MM.1S (cell line): ENCODE measurements at regions not wholly inside any gene's neighbourhood (a gene's known extent, or its start where the extent isn't known, plus 50 kb on each side); places are given as distances from the start of the nearest gene placed in this dataset.

Experiments used
- DNase-seq: peaks from one replicate; pipeline ENCODE4 v3.0.0-alpha.2; 2015
- H2AFZ ChIP-seq: fragments of 300-600 bp; sonication (generic); 2 replicates; pipeline ENCODE4 v1.6.0; 2016; ENCODE audit warnings: antibody characterized with exemption, low read length
- H3F3A ChIP-seq: fragments of 300-600 bp; sonication (generic); 2 replicates; pipeline ENCODE4 v1.6.1; 2016; ENCODE audit warnings: mild to moderate bottlenecking, antibody characterized with exemption, low read length, moderate library complexity, mixed read lengths; ENCODE audit not compliant: insufficient read depth
- H3K27ac ChIP-seq: fragments of 300-600 bp; sonication (generic); 2 replicates; pipeline ENCODE4 v1.5.1; 2016; ENCODE audit warnings: mild to moderate bottlenecking, low read length
- H3K27me3 ChIP-seq: fragments of 300-600 bp; sonication (generic); replicated peaks from 2 replicates; pipeline ENCODE4 v1.6.0; 2016; ENCODE audit warnings: low read length; ENCODE audit not compliant: insufficient read depth
- H3K36me3 ChIP-seq: fragments of 300-600 bp; sonication (generic); replicated peaks from 2 replicates; pipeline ENCODE4 v1.6.1; 2016; ENCODE audit warnings: mild to moderate bottlenecking, low read length, mixed read lengths; ENCODE audit not compliant: insufficient read depth
- H3K4me1 ChIP-seq: fragments of 300-600 bp; sonication (generic); 2 replicates; pipeline ENCODE4 v1.6.1; 2016; ENCODE audit warnings: low read length, mixed read lengths
- H3K4me2 ChIP-seq: fragments of 300-600 bp; sonication (generic); 2 replicates; pipeline ENCODE4 v1.6.0; 2016; ENCODE audit warnings: low read depth, low read length
- H3K4me3 ChIP-seq: fragments of 300-600 bp; sonication (generic); 2 replicates; pipeline ENCODE4 v1.5.1; 2016; ENCODE audit warnings: low read length, mixed read lengths
- H3K79me2 ChIP-seq: fragments of 300-600 bp; sonication (generic); 2 replicates; pipeline ENCODE4 v1.6.1; 2016; ENCODE audit warnings: mixed run types, low read length, mixed read lengths
- H3K9ac ChIP-seq: fragments of 300-600 bp; sonication (generic); 2 replicates; pipeline ENCODE4 v1.6.1; 2016; ENCODE audit warnings: low read length, mixed read lengths
- H3K9me2 ChIP-seq: fragments of 300-600 bp; sonication (generic); replicated peaks from 2 replicates; pipeline ENCODE4 v1.6.1; 2016; ENCODE audit warnings: mild to moderate bottlenecking, low read length, mixed read lengths; ENCODE audit not compliant: insufficient read depth
- H3K9me3 ChIP-seq: fragments of 300-600 bp; sonication (generic); replicated peaks from 2 replicates; pipeline ENCODE4 v1.6.1; 2016; ENCODE audit warnings: mild to moderate bottlenecking, low read length, mixed read lengths; ENCODE audit not compliant: insufficient read depth
- H4K20me1 ChIP-seq: fragments of 300-600 bp; sonication (generic); 2 replicates; pipeline ENCODE4 v1.6.1; 2016; ENCODE audit warnings: mild to moderate bottlenecking, low read length, moderate library complexity, mixed read lengths; ENCODE audit not compliant: insufficient read depth
- CTCF ChIP-seq: fragments of 300-600 bp; sonication (generic); IDR thresholded peaks from 2 replicates; pipeline ENCODE4 v1.5.1; 2016; ENCODE audit warnings: antibody characterized with exemption, low read length, mixed read lengths
- EZH2 ChIP-seq: fragments of 300-600 bp; sonication (generic); optimal IDR thresholded peaks from 2 replicates; pipeline ENCODE3; 2017; ENCODE audit warnings: low read depth, mild to moderate bottlenecking, antibody characterized with exemption, low read length, mixed read lengths
- EZH2phosphoT487 ChIP-seq: fragments of 300-600 bp; sonication (generic); IDR thresholded peaks from 2 replicates; pipeline ENCODE4 v1.6.1; 2018; ENCODE audit warnings: antibody characterized with exemption, low read length

GRCh38 chr5:56359809-56360685, 126.9 kb upstream of the ANKRD55 start:
- Histone ChIP-seq H3K4me1 (0 out of 2 replicates have a peak, but pooled peaks cover 3% of the 10 kb centered on the region), H2AFZ (no peak overlapping the region), H4K20me1 (no peaks in the 10 kb centered on the region), H3K27me3 (no peaks in the 10 kb centered on the region), H3F3A (no peaks in the 10 kb centered on the region), H3K4me2 (no peak overlapping the region), H3K36me3 (no peaks in the 10 kb centered on the region), H3K9me2 (no peaks in the 10 kb centered on the region), H3K9ac (no peak overlapping the region), H3K27ac (no peak overlapping the region), H3K4me3 (no peak overlapping the region), H3K9me3 (no peaks in the 10 kb centered on the region), H3K79me2 (no peaks in the 10 kb centered on the region)
- TF ChIP-seq EZH2 (no peak), EZH2phosphoT487 (no peak), CTCF (no peak)
- no peak for DNase-seq

- H3K4me3 ChIP-seq, result no peak overlapping the region
- H2AFZ ChIP-seq, result no peak overlapping the region
- H4K20me1 ChIP-seq, result no peaks in the 10 kb centered on the region
- no peaks in the 10 kb centered on the region for H3K9me3 ChIP-seq
- no peaks in the 10 kb centered on the region for H3K79me2 ChIP-seq
- no peak for TF ChIP-seq EZH2phosphoT487
- TF ChIP-seq CTCF, result no peak
- no peak for TF ChIP-seq EZH2
- H3K27ac ChIP-seq, result no peak overlapping the region
- H3F3A ChIP-seq, result no peaks in the 10 kb centered on the region
- DNase-seq, result no peak
- H3K4me1 ChIP-seq, result 0 out of 2 replicates have a peak, but pooled peaks cover 3% of the 10 kb centered on the region
- no peaks in the 10 kb centered on the region for H3K36me3 ChIP-seq
- H3K4me2 ChIP-seq, result no peak overlapping the region
- no peak overlapping the region for H3K9ac ChIP-seq
- no peaks in the 10 kb centered on the region for H3K9me2 ChIP-seq
- no peaks in the 10 kb centered on the region for H3K27me3 ChIP-seq
Observed at GRCh38 chr5:56358703-56359681, 125.9 kb upstream of the ANKRD55 start.

DNA sequence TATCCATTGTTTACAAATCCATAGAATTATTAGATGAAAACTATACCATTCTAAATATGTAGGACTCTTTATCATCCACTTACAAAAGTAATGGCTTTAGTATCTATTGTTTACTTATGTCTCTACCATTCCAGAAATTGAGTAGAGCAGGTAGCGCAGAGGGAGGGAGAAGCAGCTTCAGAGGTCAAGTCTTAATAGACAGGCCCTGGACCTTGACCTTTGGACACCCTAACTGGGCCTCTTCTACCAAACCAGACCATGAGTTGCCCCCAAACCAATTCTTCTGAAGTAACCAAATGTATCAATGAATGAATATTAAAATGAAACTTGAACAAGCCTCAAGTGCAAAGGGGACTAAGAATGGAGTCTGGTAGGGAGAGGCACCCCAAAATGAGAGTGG, 124.9 kb upstream of the ANKRD55 start:
- Histone ChIP-seq H3K79me2 (no peaks in the 10 kb centered on the region), H3K36me3 (no peaks in the 10 kb centered on the region), H3F3A (no peaks in the 10 kb centered on the region), H2AFZ (no peak overlapping the region), H3K9me2 (no peaks in the 10 kb centered on the region), H4K20me1 (no peaks in the 10 kb centered on the region), H3K9me3 (no peaks in the 10 kb centered on the region), H3K4me3 (no peak overlapping the region), H3K9ac (no peak overlapping the region), H3K4me2 (no peak overlapping the region), H3K27me3 (no peaks in the 10 kb centered on the region), H3K4me1 (0 out of 2 replicates have a peak, but pooled peaks cover 3% of the 10 kb centered on the region), H3K27ac (no peak overlapping the region)
- no peak for DNase-seq
- no peak for TF ChIP-seq EZH2
- no peak for TF ChIP-seq CTCF
- TF ChIP-seq EZH2phosphoT487, result no peak
